ENCODE measurements at regions not wholly inside any gene's neighbourhood (a gene's known extent, or its start where the extent isn't known, plus 50 kb on each side); places are given as distances from the start of the nearest gene placed in this dataset.
"Not testable (repeated sequence)": the region's sequence is repeated elsewhere in the genome, so short reads cannot be mapped to it uniquely, and the experiment has no call there.

- not testable (repeated sequence) for TF ChIP-seq CTCF (conservative IDR thresholded peaks at IDR 0.05; ENCODE audit: low read depth, low read length); MAFK (IDR thresholded peaks at IDR 0.05; ENCODE audit: low read depth, low read length); POLR2A (IDR thresholded peaks at IDR 0.05; ENCODE audit: low read depth, low read length); USF2 (IDR thresholded peaks at IDR 0.05; ENCODE audit: low read depth, low read length); MXI1 (IDR thresholded peaks at IDR 0.05; ENCODE audit: borderline replicate concordance, low read depth, low read length)
These were observed 82.0 kb upstream of the ANKRD28 start for GRCh38 chr3:15879787-15880186.

Measured in IMR-90 (cell line).